ENCODE measurements at regions not wholly inside any gene's neighbourhood (a gene's known extent, or its start where the extent isn't known, plus 50 kb on each side); places are given as distances from the start of the nearest gene placed in this dataset.

GRCh38 chr20:53847139-53847836 is 223.1 kb downstream of the BCAS1 start:
- H3K27me3 Mint-ChIP-seq (ENCODE audit: low read depth): no peaks in the 10 kb centered on the region
- H3K36me3 Mint-ChIP-seq (ENCODE audit: low read depth): no peaks in the 10 kb centered on the region
- H3K4me1 Mint-ChIP-seq (ENCODE audit: low read depth): peaks cover 56% of the 10 kb centered on the region
- peak overlapping the region; percentile 59 for H3K4me3 Mint-ChIP-seq (ENCODE audit: low read depth)
- H3K9me3 Mint-ChIP-seq: no peaks in the 10 kb centered on the region
- H3K27ac Mint-ChIP-seq: peak overlapping the region; percentile 51
- intact Hi-C loops (cut with micrococcal nuclease): loop anchor here (2.0 to 10.0 kb wide), 2 partner anchors 18 to 192 kb away; no protein-coding TSS in a partner anchor
- no peak for DNase-seq (ENCODE audit: low spot score)

GRCh38 chr20:53846640-53847039 is 223.8 kb downstream of the BCAS1 start:
- no peaks in the 10 kb centered on the region for H3K27me3 Mint-ChIP-seq (ENCODE audit: low read depth)
- no peak for DNase-seq (ENCODE audit: low spot score)
- no peak overlapping the region for H3K4me3 Mint-ChIP-seq (ENCODE audit: low read depth)
- intact Hi-C loops (cut with micrococcal nuclease): loop anchor here (2.0 to 10.0 kb wide), 2 partner anchors 18 to 192 kb away; no protein-coding TSS in a partner anchor
- peaks cover 58% of the 10 kb centered on the region for H3K4me1 Mint-ChIP-seq (ENCODE audit: low read depth)
- no peaks in the 10 kb centered on the region for H3K9me3 Mint-ChIP-seq
- peak overlapping the region; percentile 51 for H3K27ac Mint-ChIP-seq
- no peaks in the 10 kb centered on the region for H3K36me3 Mint-ChIP-seq (ENCODE audit: low read depth)

GRCh38 chr20:53845980-53846379 is 224.4 kb downstream of the BCAS1 start:
- Mint-ChIP-seq H3K4me1 (ENCODE audit: low read depth) (peaks cover 61% of the 10 kb centered on the region), H3K36me3 (ENCODE audit: low read depth) (no peaks in the 10 kb centered on the region), H3K4me3 (ENCODE audit: low read depth) (no peak overlapping the region), H3K27me3 (ENCODE audit: low read depth) (no peaks in the 10 kb centered on the region), H3K27ac (peak overlapping the region; percentile 28), H3K9me3 (no peaks in the 10 kb centered on the region)
- intact Hi-C loops (cut with micrococcal nuclease): loop anchor here (2.0 to 10.0 kb wide), 2 partner anchors 17 to 191 kb away; no protein-coding TSS in a partner anchor
- DNase-seq (ENCODE audit: low spot score): no peak

DNA sequence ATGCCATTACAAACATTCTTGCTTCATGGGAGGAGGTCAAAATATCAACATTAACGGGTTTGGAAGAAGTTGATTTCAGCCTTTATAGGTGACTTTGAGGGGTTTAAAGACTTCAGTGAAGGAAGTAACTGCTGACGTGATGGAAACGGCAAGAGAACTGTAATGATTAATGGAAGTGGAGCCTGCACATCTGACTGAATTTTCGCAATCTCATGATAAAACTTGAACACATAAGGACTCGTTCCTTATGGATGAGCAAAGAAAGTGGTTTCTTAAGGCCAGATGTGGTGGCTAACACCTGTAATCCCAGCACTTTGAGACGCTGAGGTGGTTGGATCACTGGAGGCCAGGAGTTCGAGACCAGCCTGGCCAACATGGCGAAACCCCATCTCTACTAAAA is 226.1 kb downstream of the BCAS1 start:
- no peaks in the 10 kb centered on the region for H3K9me3 Mint-ChIP-seq

GRCh38 chr20:53843645-53844044 is 226.7 kb downstream of the BCAS1 start:
- no peak for DNase-seq (ENCODE audit: low spot score)
- Mint-ChIP-seq H3K4me1 (ENCODE audit: low read depth) (peaks cover 76% of the 10 kb centered on the region), H3K36me3 (ENCODE audit: low read depth) (no peaks in the 10 kb centered on the region), H3K9me3 (no peaks in the 10 kb centered on the region), H3K4me3 (ENCODE audit: low read depth) (no peak overlapping the region), H3K27me3 (ENCODE audit: low read depth) (no peaks in the 10 kb centered on the region), H3K27ac (no peak overlapping the region)
- intact Hi-C loops (cut with micrococcal nuclease): loop anchor here (2.0 to 10.0 kb wide), 3 partner anchors 71 to 189 kb away; no protein-coding TSS in a partner anchor

More for the DNA sequence above, 226.1 kb downstream of the BCAS1 start:
- Mint-ChIP-seq H3K27ac (no peak overlapping the region), H3K27me3 (ENCODE audit: low read depth) (no peaks in the 10 kb centered on the region), H3K4me3 (ENCODE audit: low read depth) (no peak overlapping the region), H3K4me1 (ENCODE audit: low read depth) (peaks cover 74% of the 10 kb centered on the region), H3K36me3 (ENCODE audit: low read depth) (no peaks in the 10 kb centered on the region)
- intact Hi-C loops (cut with micrococcal nuclease): loop anchor here (10.0 kb wide), 1 partner anchor 189 kb away; no protein-coding TSS in a partner anchor
- no peak for DNase-seq (ENCODE audit: low spot score)

DNA sequence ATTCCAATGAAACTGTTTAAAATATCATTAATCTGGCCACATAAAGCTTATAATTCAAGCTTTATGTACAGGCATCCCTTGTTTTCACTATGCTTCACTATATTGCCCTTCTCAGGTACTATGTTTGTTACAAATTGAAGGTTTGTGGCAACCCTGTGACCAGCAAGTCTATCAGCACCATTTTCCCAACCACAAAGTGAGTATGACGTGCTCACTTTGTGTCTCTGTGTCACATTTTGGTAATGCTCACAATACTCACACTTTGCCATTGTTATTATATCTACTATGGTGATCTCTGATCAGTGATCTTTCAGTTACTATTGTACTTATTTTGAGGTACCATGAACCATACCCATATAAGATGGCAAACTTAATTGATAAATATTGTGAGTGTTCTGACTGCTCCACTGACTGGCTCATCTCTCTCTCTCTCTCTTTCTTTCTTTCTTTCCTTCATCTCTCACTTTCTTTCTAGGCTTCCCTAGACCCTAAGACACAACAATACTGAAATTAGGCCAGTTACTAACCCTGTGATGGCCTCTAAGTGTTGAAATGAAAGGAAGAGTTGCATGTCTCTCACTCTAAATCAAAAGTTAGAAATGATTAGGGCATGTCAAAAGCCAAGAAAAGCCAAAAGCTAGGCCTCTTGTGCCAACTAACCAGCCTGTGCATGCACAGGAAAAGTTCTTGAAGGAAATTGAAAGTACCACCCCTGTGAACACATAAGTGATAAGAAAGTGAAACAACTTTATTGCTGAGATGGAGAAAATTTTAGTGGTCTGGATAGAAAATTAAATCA is 227.9 kb downstream of the BCAS1 start:
- no peaks in the 10 kb centered on the region for H3K27me3 Mint-ChIP-seq (ENCODE audit: low read depth)
- no peaks in the 10 kb centered on the region for H3K36me3 Mint-ChIP-seq (ENCODE audit: low read depth)
- H3K9me3 Mint-ChIP-seq: no peaks in the 10 kb centered on the region
- DNase-seq (ENCODE audit: low spot score): no peak
- H3K4me3 Mint-ChIP-seq (ENCODE audit: low read depth): peak overlapping the region; percentile 18
- peak overlapping the region; percentile 88 for H3K27ac Mint-ChIP-seq
- peaks cover 70% of the 10 kb centered on the region for H3K4me1 Mint-ChIP-seq (ENCODE audit: low read depth)
- intact Hi-C loops (cut with micrococcal nuclease): loop anchor here (1.0 to 10.0 kb wide), 6 partner anchors 27 to 188 kb away; no protein-coding TSS in a partner anchor

DNA sequence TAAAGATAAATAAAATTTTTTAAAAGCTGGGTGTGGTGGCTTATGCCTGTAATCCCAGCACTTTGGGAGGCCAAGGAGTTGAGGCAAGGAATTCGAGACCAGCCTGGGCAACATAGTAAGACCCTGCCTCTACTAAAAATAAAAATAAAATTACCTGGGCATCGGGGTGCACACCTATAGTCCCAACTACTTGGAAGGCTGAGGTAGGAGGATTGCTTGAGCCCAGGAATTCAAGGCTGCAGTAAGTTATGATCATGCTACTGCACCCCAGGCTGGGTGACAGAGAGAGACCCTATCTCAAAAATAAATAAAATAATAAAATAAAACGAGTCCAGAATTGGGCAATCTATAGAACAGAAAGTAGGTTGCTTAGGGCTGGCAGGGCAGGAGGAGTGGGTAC is 228.7 kb downstream of the BCAS1 start:
- Mint-ChIP-seq H3K36me3 (ENCODE audit: low read depth) (no peaks in the 10 kb centered on the region), H3K9me3 (no peaks in the 10 kb centered on the region), H3K27ac (peak overlapping the region; percentile 87), H3K4me3 (ENCODE audit: low read depth) (no peak overlapping the region), H3K27me3 (ENCODE audit: low read depth) (no peaks in the 10 kb centered on the region), H3K4me1 (ENCODE audit: low read depth) (peaks cover 67% of the 10 kb centered on the region)
- no peak for DNase-seq (ENCODE audit: low spot score)
- intact Hi-C loops (cut with micrococcal nuclease): loop anchor here (1.0 to 10.0 kb wide), 6 partner anchors 28 to 187 kb away; no protein-coding TSS in a partner anchor

GRCh38 chr20:53840532-53840931 is 229.9 kb downstream of the BCAS1 start:
- peak overlapping the region; percentile 84 for H3K27ac Mint-ChIP-seq
- intact Hi-C loops (cut with micrococcal nuclease): loop anchor here (1.0 to 10.0 kb wide), 2 partner anchors 10 to 186 kb away; no protein-coding TSS in a partner anchor
- H3K4me3 Mint-ChIP-seq (ENCODE audit: low read depth): no peak overlapping the region
- DNase-seq (ENCODE audit: low spot score): no peak
- H3K36me3 Mint-ChIP-seq (ENCODE audit: low read depth): no peaks in the 10 kb centered on the region
- peaks cover 62% of the 10 kb centered on the region for H3K4me1 Mint-ChIP-seq (ENCODE audit: low read depth)
- no peaks in the 10 kb centered on the region for H3K9me3 Mint-ChIP-seq
- H3K27me3 Mint-ChIP-seq (ENCODE audit: low read depth): no peaks in the 10 kb centered on the region

- peak overlapping the region; percentile 84 for H3K27ac Mint-ChIP-seq
- intact Hi-C loops (cut with micrococcal nuclease): loop anchor here (1.0 to 10.0 kb wide), 2 partner anchors 9 to 185 kb away; no protein-coding TSS in a partner anchor
- peaks cover 62% of the 10 kb centered on the region for H3K4me1 Mint-ChIP-seq (ENCODE audit: low read depth)
- H3K4me3 Mint-ChIP-seq (ENCODE audit: low read depth): peak overlapping the region; percentile 73
- DNase-seq (ENCODE audit: low spot score): peak; percentile 64
- H3K36me3 Mint-ChIP-seq (ENCODE audit: low read depth): no peaks in the 10 kb centered on the region
- H3K9me3 Mint-ChIP-seq: no peaks in the 10 kb centered on the region
- no peaks in the 10 kb centered on the region for H3K27me3 Mint-ChIP-seq (ENCODE audit: low read depth)
Measured at GRCh38 chr20:53839423-53840176, 230.8 kb downstream of the BCAS1 start.

- intact Hi-C loops (cut with micrococcal nuclease): no loop called here
- no peaks in the 10 kb centered on the region for H3K27me3 Mint-ChIP-seq (ENCODE audit: low read depth)
- peaks cover 60% of the 10 kb centered on the region for H3K4me1 Mint-ChIP-seq (ENCODE audit: low read depth)
- no peaks in the 10 kb centered on the region for H3K9me3 Mint-ChIP-seq
- H3K4me3 Mint-ChIP-seq (ENCODE audit: low read depth): no peak overlapping the region
- no peak for DNase-seq (ENCODE audit: low spot score)
- peak overlapping the region; percentile 84 for H3K27ac Mint-ChIP-seq
- H3K36me3 Mint-ChIP-seq (ENCODE audit: low read depth): no peaks in the 10 kb centered on the region
Measured at GRCh38 chr20:53838311-53838868, 232.0 kb downstream of the BCAS1 start.

- no peak overlapping the region for H3K27ac Mint-ChIP-seq
- no peak overlapping the region for H3K4me3 Mint-ChIP-seq (ENCODE audit: low read depth)
- H3K36me3 Mint-ChIP-seq (ENCODE audit: low read depth): peaks cover 4% of the 10 kb centered on the region
- H3K27me3 Mint-ChIP-seq (ENCODE audit: low read depth): no peaks in the 10 kb centered on the region
- intact Hi-C loops (cut with micrococcal nuclease): no loop called here
- DNase-seq (ENCODE audit: low spot score): no peak
- H3K4me1 Mint-ChIP-seq (ENCODE audit: low read depth): peaks cover 54% of the 10 kb centered on the region
- peaks cover 5% of the 10 kb centered on the region for H3K9me3 Mint-ChIP-seq
Measured at GRCh38 chr20:53837126-53837826, 233.1 kb downstream of the BCAS1 start.
